B cell (primary cell): ENCODE measurements at regions not wholly inside any gene's neighbourhood (a gene's known extent, or its start where the extent isn't known, plus 50 kb on each side); places are given as distances from the start of the nearest gene placed in this dataset.

ENCODE experiments used
- EZH2 ChIP-seq: IDR thresholded peaks from 2 replicates; pipeline ENCODE4 v1.6.1; 2012; ENCODE audit warnings: borderline replicate concordance, low read depth, mild to moderate bottlenecking, moderate library complexity, low read length; ENCODE audit not compliant: insufficient read depth, poor library complexity, severe bottlenecking
- TF ChIP-seq, protein P1 (sequence below): fragments of 200-600 bp; IDR thresholded peaks from one replicate; pipeline ENCODE4 v1.8.0; 2022; ENCODE audit warnings: antibody characterized with exemption, mild to moderate bottlenecking

GRCh38 chr7:68904630-68905029 lies 693.6 kb upstream of the AUTS2 start:
- TF ChIP-seq, protein P1, sequence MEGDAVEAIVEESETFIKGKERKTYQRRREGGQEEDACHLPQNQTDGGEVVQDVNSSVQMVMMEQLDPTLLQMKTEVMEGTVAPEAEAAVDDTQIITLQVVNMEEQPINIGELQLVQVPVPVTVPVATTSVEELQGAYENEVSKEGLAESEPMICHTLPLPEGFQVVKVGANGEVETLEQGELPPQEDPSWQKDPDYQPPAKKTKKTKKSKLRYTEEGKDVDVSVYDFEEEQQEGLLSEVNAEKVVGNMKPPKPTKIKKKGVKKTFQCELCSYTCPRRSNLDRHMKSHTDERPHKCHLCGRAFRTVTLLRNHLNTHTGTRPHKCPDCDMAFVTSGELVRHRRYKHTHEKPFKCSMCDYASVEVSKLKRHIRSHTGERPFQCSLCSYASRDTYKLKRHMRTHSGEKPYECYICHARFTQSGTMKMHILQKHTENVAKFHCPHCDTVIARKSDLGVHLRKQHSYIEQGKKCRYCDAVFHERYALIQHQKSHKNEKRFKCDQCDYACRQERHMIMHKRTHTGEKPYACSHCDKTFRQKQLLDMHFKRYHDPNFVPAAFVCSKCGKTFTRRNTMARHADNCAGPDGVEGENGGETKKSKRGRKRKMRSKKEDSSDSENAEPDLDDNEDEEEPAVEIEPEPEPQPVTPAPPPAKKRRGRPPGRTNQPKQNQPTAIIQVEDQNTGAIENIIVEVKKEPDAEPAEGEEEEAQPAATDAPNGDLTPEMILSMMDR = no peak
- no peak for TF ChIP-seq EZH2
